ENCODE measurements at regions not wholly inside any gene's neighbourhood (a gene's known extent, or its start where the extent isn't known, plus 50 kb on each side); places are given as distances from the start of the nearest gene placed in this dataset.

GRCh38 chr1:31503570-31503969 is 72.7 kb upstream of the TINAGL1 start:
- no peak overlapping the region for H3K27ac ChIP-seq
- H3K4me3 ChIP-seq = no peak overlapping the region
- no peaks in the 10 kb centered on the region for H3K4me1 ChIP-seq
- no peaks in the 10 kb centered on the region for H3K9me3 ChIP-seq
- no peak for TF ChIP-seq POLR2A (IDR thresholded peaks at IDR 0.05)
- TF ChIP-seq, protein P1, sequence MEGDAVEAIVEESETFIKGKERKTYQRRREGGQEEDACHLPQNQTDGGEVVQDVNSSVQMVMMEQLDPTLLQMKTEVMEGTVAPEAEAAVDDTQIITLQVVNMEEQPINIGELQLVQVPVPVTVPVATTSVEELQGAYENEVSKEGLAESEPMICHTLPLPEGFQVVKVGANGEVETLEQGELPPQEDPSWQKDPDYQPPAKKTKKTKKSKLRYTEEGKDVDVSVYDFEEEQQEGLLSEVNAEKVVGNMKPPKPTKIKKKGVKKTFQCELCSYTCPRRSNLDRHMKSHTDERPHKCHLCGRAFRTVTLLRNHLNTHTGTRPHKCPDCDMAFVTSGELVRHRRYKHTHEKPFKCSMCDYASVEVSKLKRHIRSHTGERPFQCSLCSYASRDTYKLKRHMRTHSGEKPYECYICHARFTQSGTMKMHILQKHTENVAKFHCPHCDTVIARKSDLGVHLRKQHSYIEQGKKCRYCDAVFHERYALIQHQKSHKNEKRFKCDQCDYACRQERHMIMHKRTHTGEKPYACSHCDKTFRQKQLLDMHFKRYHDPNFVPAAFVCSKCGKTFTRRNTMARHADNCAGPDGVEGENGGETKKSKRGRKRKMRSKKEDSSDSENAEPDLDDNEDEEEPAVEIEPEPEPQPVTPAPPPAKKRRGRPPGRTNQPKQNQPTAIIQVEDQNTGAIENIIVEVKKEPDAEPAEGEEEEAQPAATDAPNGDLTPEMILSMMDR (IDR thresholded peaks at IDR 0.05) = no peak
- intact Hi-C loops (cut with DNase I) = no loop called here
- peaks cover 0 to 56% (median 0%) of the 10 kb centered on the region in 4 donors for H3K27me3 ChIP-seq
- H3K36me3 ChIP-seq = no peaks in the 10 kb centered on the region
- WGBS, 2 donors = 44 to 63% methylated on average over 1 to 4 of the region's 4 CpGs
- DNase-seq = no peak

DNA sequence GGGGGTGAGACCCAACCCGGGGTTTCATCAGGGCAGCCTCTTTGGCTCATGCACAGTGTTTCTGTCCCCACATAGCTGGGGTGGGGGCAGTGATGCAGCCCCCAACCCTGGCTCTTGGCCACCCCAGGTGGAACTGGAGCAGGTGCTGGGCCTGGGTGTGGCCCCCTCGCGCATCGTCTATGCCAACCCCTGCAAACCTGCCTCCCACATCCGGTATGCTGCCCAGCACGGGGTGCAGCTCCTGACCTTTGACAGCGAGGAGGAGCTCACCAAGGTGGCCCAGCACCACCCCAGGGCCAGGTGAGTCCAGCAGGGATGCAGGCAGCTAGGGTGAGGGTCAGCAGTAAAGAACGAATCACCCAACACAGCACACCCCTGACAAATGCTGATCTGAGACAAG is 72.3 kb upstream of the TINAGL1 start:
- H3K27me3 ChIP-seq = peaks cover 0 to 56% (median 0%) of the 10 kb centered on the region in 4 donors
- no peaks in the 10 kb centered on the region for H3K36me3 ChIP-seq
- H3K27ac ChIP-seq = no peak overlapping the region
- H3K9me3 ChIP-seq = no peaks in the 10 kb centered on the region
- intact Hi-C loops (cut with DNase I) = no loop called here
- H3K4me3 ChIP-seq = no peak overlapping the region
- TF ChIP-seq, protein P1 (IDR thresholded peaks at IDR 0.05) = no peak
- no peak for TF ChIP-seq POLR2A (IDR thresholded peaks at IDR 0.05)
- no peak for DNase-seq
- WGBS, 2 donors = 57 to 82% methylated on average over 1 of the region's 8 CpGs
- no peaks in the 10 kb centered on the region for H3K4me1 ChIP-seq

DNA sequence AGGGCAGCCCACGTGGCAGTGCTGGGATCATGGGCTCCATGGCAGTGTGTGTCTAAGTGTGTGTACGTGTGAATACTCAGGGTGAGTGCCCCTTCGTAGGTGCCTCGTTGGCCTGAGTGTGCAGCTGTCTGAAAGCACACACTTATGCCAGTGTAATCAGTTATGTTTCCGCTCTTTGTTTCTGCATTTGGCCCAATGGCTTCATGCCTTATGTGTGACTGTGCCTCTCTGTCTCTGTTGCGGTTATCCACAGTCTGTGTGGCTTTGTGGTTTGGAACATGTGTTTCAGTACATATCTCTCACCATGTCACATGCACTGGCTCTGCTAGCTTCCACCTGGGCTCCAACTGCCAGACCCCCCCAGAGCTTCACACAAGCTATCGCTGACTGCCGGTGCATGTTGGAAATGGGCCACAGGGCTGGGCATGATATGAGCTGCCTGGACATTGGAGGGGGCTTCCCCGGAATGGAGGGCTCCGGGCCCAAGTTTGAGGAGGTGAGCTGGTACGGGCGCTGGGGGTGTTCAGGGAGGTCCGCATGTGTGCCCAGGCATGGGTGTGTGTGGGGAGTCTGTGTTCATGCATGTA is 70.3 kb upstream of the TINAGL1 start:
- Histone ChIP-seq H3K4me1 (peaks cover 0 to under 1% (median 0%) of the 10 kb centered on the region in 3 donors), H3K9me3 (no peaks in the 10 kb centered on the region), H3K4me3 (no peak overlapping the region), H3K36me3 (no peaks in the 10 kb centered on the region), H3K27ac (no peak overlapping the region), H3K27me3 (peaks cover 0 to 48% (median 0%) of the 10 kb centered on the region in 4 donors)
- TF ChIP-seq, protein P1 (IDR thresholded peaks at IDR 0.05) = no peak
- no peak for TF ChIP-seq POLR2A (IDR thresholded peaks at IDR 0.05)
- intact Hi-C loops (cut with DNase I) = no loop called here
- WGBS, 2 donors = 54 to 56% methylated on average over 11 to 13 of the region's 13 CpGs
- DNase-seq = no peak

DNA sequence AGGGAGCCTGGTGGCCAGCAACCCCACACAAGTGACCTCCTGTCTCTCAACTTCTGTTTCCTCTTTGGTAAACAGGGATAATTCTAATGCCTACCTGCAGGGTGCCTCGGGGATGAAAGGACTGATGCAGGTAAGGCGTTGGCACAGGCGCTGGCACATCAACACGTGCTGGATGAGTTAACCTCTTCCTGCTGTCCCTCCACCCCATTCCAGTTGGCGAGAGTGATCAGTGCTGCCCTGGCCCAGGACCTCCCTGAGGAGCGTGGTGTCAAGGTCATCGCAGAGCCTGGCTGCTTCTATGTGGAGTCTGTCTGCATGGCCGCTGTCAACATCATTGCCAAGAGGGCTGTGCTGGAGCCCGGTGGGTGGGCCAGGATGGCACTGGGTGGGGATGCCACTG is 69.1 kb upstream of the TINAGL1 start:
- TF ChIP-seq, protein P1 (IDR thresholded peaks at IDR 0.05) = no peak
- TF ChIP-seq POLR2A (IDR thresholded peaks at IDR 0.05) = no peak
- peaks cover 0 to 5% (median 0%) of the 10 kb centered on the region in 3 donors for H3K4me1 ChIP-seq
- no peaks in the 10 kb centered on the region for H3K36me3 ChIP-seq
- H3K27me3 ChIP-seq = peaks cover 0 to 42% (median 0%) of the 10 kb centered on the region in 4 donors
- no peak for DNase-seq
- 56% methylated on average over 7 of the region's 9 CpGs; no CpG with 5 or more reads in 1 of the 2 donors for WGBS, 2 donors
- H3K9me3 ChIP-seq = no peaks in the 10 kb centered on the region
- H3K27ac ChIP-seq = no peak overlapping the region
- H3K4me3 ChIP-seq = no peak overlapping the region
- intact Hi-C loops (cut with DNase I) = no loop called here

- Histone ChIP-seq H3K4me1 (peaks cover 0 to 5% (median 0%) of the 10 kb centered on the region in 3 donors), H3K27me3 (peaks cover 0 to 35% (median 0%) of the 10 kb centered on the region in 4 donors), H3K4me3 (no peak overlapping the region), H3K9me3 (no peaks in the 10 kb centered on the region), H3K27ac (no peak overlapping the region), H3K36me3 (no peaks in the 10 kb centered on the region)
- intact Hi-C loops (cut with DNase I) = no loop called here
- DNase-seq = no peak
- 76 to 80% methylated on average over 16 to 17 of the region's 20 CpGs for WGBS, 2 donors
- TF ChIP-seq, protein P1 (IDR thresholded peaks at IDR 0.05) = no peak
- no peak for TF ChIP-seq POLR2A (IDR thresholded peaks at IDR 0.05)
These were observed 68.4 kb upstream of the TINAGL1 start for GRCh38 chr1:31507676-31508530.

All from esophagus squamous epithelium (tissue), 5 donors.